A549 (cell line): ENCODE measurements at regions not wholly inside any gene's neighbourhood (a gene's known extent, or its start where the extent isn't known, plus 50 kb on each side); places are given as distances from the start of the nearest gene placed in this dataset.

Experiments used
- BHLHE40 ChIP-seq: IDR thresholded peaks from 2 replicates; pipeline ENCODE4 v1.6.1; 2012; ENCODE audit warnings: low read depth, low read length, inconsistent platforms
- CEBPB ChIP-seq, 2 experiments: fragments of >200 bp in 1 of 2; sonication (Bioruptor Twin) in 1 of 2; formaldehyde crosslinking in 1 of 2; IDR thresholded peaks; 2 replicates each; pipeline ENCODE4 v1.6.1; 2012 to 2016
- EP300 ChIP-seq, 2 experiments: fragments of >200 bp; sonication (Bioruptor Twin); formaldehyde crosslinking; IDR thresholded peaks; 2 replicates in 1 of 2; 3 replicates in 1 of 2; pipeline ENCODE4 v1.6.1; 2016 to 2017
- HDAC2 ChIP-seq: fragments of 200-600 bp; sonication (generic); IDR thresholded peaks from 2 replicates; pipeline ENCODE4 v1.6.1; 2016
- KDM1A ChIP-seq: fragments of 200-600 bp; sonication (generic); IDR thresholded peaks from 2 replicates; pipeline ENCODE4 v1.6.1; 2016; ENCODE audit warnings: low read depth, mild to moderate bottlenecking
- KDM5A ChIP-seq: fragments of 200-600 bp; sonication (generic); IDR thresholded peaks from 2 replicates; pipeline ENCODE4 v1.6.1; 2016; ENCODE audit warnings: antibody characterized with exemption, mild to moderate bottlenecking
- MYC ChIP-seq: IDR thresholded peaks from 2 replicates; pipeline ENCODE4 v1.6.1; 2012; ENCODE audit warnings: mild to moderate bottlenecking, inconsistent platforms, low read length, improper control_type of control experiment, borderline replicate concordance
- POLR2A ChIP-seq: IDR thresholded peaks from 2 replicates; pipeline ENCODE4 v1.6.1; 2012; ENCODE audit warnings: mild to moderate bottlenecking, low read length
- RCOR1 ChIP-seq: fragments of 150-350 bp; IDR thresholded peaks from 2 replicates; pipeline ENCODE4 v1.6.1; 2014; ENCODE audit warnings: antibody characterized with exemption, low read length, low read depth
- RFX5 ChIP-seq: fragments of 450-650 bp; IDR thresholded peaks from 2 replicates; pipeline ENCODE4 v1.7.1; 2014; ENCODE audit warnings: antibody characterized with exemption, mild to moderate bottlenecking, moderate library complexity
- TP53 ChIP-seq: fragments of 250-450 bp; sonication (Bioruptor Pico); IDR thresholded peaks from 2 replicates; pipeline ENCODE4 v1.5.0; 2021; ENCODE audit warnings: mild to moderate bottlenecking, moderate library complexity
- TF ChIP-seq, protein P1 (sequence below): fragments of 200-600 bp; sonication (generic); IDR thresholded peaks from 2 replicates; pipeline ENCODE4 v1.6.1; 2016; ENCODE audit warnings: antibody characterized with exemption, mild to moderate bottlenecking, moderate library complexity
- TF ChIP-seq, protein P2 (sequence below): fragments of >200 bp; sonication (Bioruptor Twin); formaldehyde crosslinking; IDR thresholded peaks from 3 replicates; pipeline ENCODE4 v1.5.1; 2016
- TF ChIP-seq, protein P3 (sequence below): fragments of 250-450 bp; sonication (Bioruptor Pico); IDR thresholded peaks from 2 replicates; pipeline ENCODE4 v1.5.0; 2021; ENCODE audit warnings: mild to moderate bottlenecking, moderate library complexity, borderline replicate concordance

DNA sequence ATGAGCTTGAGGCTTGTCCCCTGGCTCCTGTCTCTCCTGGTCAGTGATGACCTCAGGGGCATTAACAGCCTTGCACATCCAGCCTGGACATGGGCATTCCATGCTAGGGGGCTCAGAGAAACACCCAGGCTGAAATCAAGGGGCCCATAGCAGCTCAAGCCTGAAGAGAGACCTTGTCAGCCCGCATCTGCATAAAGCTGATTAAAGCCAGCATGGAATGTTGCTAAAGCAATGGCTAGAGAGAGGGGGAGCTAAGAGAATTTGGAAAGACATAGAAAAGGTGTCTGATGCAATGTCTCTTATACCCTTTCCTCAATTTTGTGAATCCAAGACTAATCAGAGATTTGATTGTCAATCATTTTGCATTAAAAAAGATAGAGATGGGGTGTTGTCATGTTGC, 51.4 kb upstream of the WSCD1 start:
- TF ChIP-seq, protein P1, sequence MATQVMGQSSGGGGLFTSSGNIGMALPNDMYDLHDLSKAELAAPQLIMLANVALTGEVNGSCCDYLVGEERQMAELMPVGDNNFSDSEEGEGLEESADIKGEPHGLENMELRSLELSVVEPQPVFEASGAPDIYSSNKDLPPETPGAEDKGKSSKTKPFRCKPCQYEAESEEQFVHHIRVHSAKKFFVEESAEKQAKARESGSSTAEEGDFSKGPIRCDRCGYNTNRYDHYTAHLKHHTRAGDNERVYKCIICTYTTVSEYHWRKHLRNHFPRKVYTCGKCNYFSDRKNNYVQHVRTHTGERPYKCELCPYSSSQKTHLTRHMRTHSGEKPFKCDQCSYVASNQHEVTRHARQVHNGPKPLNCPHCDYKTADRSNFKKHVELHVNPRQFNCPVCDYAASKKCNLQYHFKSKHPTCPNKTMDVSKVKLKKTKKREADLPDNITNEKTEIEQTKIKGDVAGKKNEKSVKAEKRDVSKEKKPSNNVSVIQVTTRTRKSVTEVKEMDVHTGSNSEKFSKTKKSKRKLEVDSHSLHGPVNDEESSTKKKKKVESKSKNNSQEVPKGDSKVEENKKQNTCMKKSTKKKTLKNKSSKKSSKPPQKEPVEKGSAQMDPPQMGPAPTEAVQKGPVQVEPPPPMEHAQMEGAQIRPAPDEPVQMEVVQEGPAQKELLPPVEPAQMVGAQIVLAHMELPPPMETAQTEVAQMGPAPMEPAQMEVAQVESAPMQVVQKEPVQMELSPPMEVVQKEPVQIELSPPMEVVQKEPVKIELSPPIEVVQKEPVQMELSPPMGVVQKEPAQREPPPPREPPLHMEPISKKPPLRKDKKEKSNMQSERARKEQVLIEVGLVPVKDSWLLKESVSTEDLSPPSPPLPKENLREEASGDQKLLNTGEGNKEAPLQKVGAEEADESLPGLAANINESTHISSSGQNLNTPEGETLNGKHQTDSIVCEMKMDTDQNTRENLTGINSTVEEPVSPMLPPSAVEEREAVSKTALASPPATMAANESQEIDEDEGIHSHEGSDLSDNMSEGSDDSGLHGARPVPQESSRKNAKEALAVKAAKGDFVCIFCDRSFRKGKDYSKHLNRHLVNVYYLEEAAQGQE: no peak
- TF ChIP-seq, protein P2, sequence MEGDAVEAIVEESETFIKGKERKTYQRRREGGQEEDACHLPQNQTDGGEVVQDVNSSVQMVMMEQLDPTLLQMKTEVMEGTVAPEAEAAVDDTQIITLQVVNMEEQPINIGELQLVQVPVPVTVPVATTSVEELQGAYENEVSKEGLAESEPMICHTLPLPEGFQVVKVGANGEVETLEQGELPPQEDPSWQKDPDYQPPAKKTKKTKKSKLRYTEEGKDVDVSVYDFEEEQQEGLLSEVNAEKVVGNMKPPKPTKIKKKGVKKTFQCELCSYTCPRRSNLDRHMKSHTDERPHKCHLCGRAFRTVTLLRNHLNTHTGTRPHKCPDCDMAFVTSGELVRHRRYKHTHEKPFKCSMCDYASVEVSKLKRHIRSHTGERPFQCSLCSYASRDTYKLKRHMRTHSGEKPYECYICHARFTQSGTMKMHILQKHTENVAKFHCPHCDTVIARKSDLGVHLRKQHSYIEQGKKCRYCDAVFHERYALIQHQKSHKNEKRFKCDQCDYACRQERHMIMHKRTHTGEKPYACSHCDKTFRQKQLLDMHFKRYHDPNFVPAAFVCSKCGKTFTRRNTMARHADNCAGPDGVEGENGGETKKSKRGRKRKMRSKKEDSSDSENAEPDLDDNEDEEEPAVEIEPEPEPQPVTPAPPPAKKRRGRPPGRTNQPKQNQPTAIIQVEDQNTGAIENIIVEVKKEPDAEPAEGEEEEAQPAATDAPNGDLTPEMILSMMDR: no peak
- TF ChIP-seq POLR2A (no peak), BHLHE40 (no peak), TP53 (CRISPR knock-in tag) (no peak), KDM1A (no peak), RCOR1 (no peak), CEBPB (IDR thresholded peaks at IDR 0.05) (no peak), KDM5A (no peak), EP300 (IDR thresholded peaks at IDR 0.05) (no peak), MYC (no peak), RFX5 (no peak), HDAC2 (no peak)
- TF ChIP-seq, protein P3, sequence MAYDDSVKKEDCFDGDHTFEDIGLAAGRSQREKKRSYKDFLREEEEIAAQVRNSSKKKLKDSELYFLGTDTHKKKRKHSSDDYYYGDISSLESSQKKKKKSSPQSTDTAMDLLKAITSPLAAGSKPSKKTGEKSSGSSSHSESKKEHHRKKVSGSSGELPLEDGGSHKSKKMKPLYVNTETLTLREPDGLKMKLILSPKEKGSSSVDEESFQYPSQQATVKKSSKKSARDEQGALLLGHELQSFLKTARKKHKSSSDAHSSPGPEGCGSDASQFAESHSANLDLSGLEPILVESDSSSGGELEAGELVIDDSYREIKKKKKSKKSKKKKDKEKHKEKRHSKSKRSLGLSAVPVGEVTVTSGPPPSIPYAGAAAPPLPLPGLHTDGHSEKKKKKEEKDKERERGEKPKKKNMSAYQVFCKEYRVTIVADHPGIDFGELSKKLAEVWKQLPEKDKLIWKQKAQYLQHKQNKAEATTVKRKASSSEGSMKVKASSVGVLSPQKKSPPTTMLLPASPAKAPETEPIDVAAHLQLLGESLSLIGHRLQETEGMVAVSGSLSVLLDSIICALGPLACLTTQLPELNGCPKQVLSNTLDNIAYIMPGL (CRISPR knock-in tag): no peak
